ENCODE measurements at regions not wholly inside any gene's neighbourhood (a gene's known extent, or its start where the extent isn't known, plus 50 kb on each side); places are given as distances from the start of the nearest gene placed in this dataset.

DNA sequence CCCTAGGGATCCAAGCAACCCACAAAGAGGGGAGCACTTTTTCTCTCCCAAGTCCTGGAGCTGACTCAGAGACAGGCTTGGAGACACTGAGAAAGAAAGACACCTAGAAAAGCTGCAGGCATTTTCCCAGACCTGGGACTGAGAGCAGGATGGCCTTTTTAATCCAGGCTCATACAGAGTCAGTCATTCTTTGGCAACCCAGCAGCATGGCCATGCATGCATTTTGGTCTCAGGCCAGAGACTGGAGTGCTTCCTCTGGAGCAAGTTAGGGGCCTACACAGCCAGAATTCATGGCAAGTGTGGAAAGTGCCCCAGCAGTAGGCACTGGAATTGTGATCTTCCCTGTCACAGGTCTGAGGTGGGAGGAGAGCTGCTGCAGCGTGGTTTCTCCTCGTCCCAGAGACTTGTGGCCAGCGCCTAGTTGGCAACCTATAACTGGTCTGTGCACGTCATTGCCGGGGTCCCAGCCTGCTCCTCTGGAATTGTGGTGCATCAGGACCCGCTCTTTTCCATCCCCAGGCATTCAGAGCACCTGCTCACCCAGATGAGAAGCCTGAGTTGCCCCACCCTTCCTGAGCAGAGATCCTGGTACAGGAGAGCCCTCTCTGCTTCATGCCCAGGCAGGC, 231.9 kb upstream of the RAB6C start:
- no peak overlapping the region for H3K4me3 ChIP-seq
- H3K27ac ChIP-seq, result no peak overlapping the region
- H3K27me3 ChIP-seq, result no peaks in the 10 kb centered on the region
- no peaks in the 10 kb centered on the region for H3K9me3 ChIP-seq
- intact Hi-C loops (cut with DNase I), result no loop called here
- H3K36me3 ChIP-seq, result no peaks in the 10 kb centered on the region
- no peak for DNase-seq
- TF ChIP-seq EP300 (IDR thresholded peaks at IDR 0.05) (no peak), POLR2A (IDR thresholded peaks at IDR 0.05) (no peak)
- TF ChIP-seq, protein P1, sequence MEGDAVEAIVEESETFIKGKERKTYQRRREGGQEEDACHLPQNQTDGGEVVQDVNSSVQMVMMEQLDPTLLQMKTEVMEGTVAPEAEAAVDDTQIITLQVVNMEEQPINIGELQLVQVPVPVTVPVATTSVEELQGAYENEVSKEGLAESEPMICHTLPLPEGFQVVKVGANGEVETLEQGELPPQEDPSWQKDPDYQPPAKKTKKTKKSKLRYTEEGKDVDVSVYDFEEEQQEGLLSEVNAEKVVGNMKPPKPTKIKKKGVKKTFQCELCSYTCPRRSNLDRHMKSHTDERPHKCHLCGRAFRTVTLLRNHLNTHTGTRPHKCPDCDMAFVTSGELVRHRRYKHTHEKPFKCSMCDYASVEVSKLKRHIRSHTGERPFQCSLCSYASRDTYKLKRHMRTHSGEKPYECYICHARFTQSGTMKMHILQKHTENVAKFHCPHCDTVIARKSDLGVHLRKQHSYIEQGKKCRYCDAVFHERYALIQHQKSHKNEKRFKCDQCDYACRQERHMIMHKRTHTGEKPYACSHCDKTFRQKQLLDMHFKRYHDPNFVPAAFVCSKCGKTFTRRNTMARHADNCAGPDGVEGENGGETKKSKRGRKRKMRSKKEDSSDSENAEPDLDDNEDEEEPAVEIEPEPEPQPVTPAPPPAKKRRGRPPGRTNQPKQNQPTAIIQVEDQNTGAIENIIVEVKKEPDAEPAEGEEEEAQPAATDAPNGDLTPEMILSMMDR (IDR thresholded peaks at IDR 0.05), result no peak
- no peaks in the 10 kb centered on the region for H3K4me1 ChIP-seq (ENCODE audit: insufficient read depth)
- WGBS, 3 donors, result 87 to 89% (median 87%) methylated on average over 6 of the region's 6 CpGs

DNA sequence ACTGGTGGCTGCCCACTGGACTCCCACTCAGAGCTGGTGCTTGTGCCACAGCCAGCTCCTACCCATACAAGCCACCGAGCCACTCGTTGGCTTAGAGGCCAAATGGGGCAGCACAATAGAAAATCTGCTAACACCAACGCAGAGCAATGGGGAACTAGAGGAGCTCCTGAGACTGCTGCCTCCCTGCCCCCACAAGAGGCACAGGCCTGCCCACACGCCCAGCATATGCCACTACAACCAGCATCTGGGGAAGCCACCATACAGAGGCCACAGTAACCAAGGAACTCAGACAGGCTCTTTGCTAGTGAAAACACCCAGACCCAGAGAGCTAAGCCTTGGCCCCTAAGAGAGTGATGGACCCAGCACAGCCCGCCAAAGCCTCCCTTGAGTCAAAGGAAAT, 231.2 kb upstream of the RAB6C start:
- intact Hi-C loops (cut with DNase I), result no loop called here
- TF ChIP-seq, protein P1 (IDR thresholded peaks at IDR 0.05), result no peak
- 71 to 81% (median 79%) methylated on average over 5 of the region's 5 CpGs for WGBS, 3 donors

DNA sequence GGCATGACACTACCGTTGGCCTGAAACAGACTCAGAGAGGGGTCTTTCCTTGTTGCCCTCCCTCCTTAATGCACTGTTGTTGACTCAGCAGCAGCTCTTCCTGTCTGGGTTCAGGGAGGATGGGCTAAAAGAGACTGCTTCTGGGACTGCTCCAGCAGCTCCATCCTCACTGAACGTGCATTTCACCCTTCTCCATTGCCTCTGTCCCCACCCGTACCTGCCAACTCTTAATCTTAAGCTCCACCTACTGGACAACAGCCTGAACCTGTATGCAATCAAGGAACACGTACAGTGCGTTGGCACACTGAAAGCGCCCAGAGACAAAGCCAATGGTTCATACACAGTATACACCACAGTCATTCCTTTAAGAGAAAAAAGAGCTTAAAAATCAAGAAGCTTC, 230.8 kb upstream of the RAB6C start:
- no peak for TF ChIP-seq EP300 (IDR thresholded peaks at IDR 0.05)
- TF ChIP-seq, protein P1 (IDR thresholded peaks at IDR 0.05), result no peak
- no peak for TF ChIP-seq POLR2A (IDR thresholded peaks at IDR 0.05)
- DNase-seq, result no peak
- 35 to 43% (median 41%) methylated on average over 6 of the region's 6 CpGs for WGBS, 3 donors
- Histone ChIP-seq H3K27me3 (no peaks in the 10 kb centered on the region), H3K4me3 (no peak overlapping the region), H3K4me1 (ENCODE audit: insufficient read depth) (no peaks in the 10 kb centered on the region), H3K27ac (no peak overlapping the region), H3K9me3 (no peaks in the 10 kb centered on the region), H3K36me3 (no peaks in the 10 kb centered on the region)
- intact Hi-C loops (cut with DNase I), result no loop called here

More for the DNA sequence above, 231.2 kb upstream of the RAB6C start:
- Histone ChIP-seq H3K4me1 (ENCODE audit: insufficient read depth) (no peaks in the 10 kb centered on the region), H3K27me3 (no peaks in the 10 kb centered on the region), H3K36me3 (no peaks in the 10 kb centered on the region), H3K27ac (no peak overlapping the region), H3K9me3 (no peaks in the 10 kb centered on the region), H3K4me3 (no peak overlapping the region)
- DNase-seq, result no peak

DNA sequence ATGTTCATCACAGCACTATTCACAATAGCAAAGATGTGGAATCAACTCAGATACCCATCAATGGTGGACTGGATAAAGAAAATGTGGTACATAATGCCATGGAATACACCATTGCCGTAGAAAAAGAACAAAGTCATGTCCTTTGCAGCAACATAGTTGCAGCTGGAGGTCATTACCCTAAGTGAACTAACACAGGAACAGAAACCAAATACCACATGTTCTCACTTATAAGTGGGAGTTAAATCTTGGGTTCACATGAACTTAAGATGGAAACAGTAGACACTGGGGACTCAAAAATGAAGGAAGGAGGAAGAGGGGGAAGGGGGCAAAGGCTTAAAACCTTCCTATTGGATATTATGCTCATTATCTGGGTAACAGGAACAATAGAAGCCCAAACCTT, 228.1 kb upstream of the RAB6C start:
- H3K4me1 ChIP-seq (ENCODE audit: insufficient read depth), result no peaks in the 10 kb centered on the region
- H3K27ac ChIP-seq, result no peak overlapping the region
- no peak for DNase-seq
- H3K4me3 ChIP-seq, result no peak overlapping the region
- TF ChIP-seq POLR2A (IDR thresholded peaks at IDR 0.05) (no peak), EP300 (IDR thresholded peaks at IDR 0.05) (no peak)
- TF ChIP-seq, protein P1 (IDR thresholded peaks at IDR 0.05), result no peak
- no peaks in the 10 kb centered on the region for H3K9me3 ChIP-seq
- no peaks in the 10 kb centered on the region for H3K36me3 ChIP-seq
- no peaks in the 10 kb centered on the region for H3K27me3 ChIP-seq
- WGBS, 3 donors, result 78 to 80% (median 79%) methylated on average over 1 of the region's 1 CpG
- intact Hi-C loops (cut with DNase I), result no loop called here

Measured in ovary (tissue), 7 donors.